Heart left ventricle (tissue), 16 donors: ENCODE measurements at regions not wholly inside any gene's neighbourhood (a gene's known extent, or its start where the extent isn't known, plus 50 kb on each side); places are given as distances from the start of the nearest gene placed in this dataset.

Source experiments
- ATAC-seq, 4 donors: fragments of 200-7000 bp; cut with Tn5 transposase; one replicate each; pipeline ENCODE4 v1.9.1; 2020 to 2022; ENCODE audit warnings: moderate library complexity in 4 of 4, mild to moderate bottlenecking in 3 of 4, moderate number of reproducible peaks in 1 of 4
- DNase-seq, 5 donors: peaks; one replicate each; pipeline ENCODE4 v3.0.0-alpha.2; 2020
- H3K27ac ChIP-seq, 12 donors: fragments of 200-600 bp; sonication (generic) in 4 of 12; one replicate each; pipeline versions ENCODE4 v1.5.0 to v1.8.0; 2016 to 2022; ENCODE audit warnings: mild to moderate bottlenecking in 2 of 12
- H3K27me3 ChIP-seq, 9 donors: fragments of 200-600 bp; sonication (generic) in 2 of 9; one replicate each; pipeline versions ENCODE4 v1.5.1 to v1.8.0; 2016 to 2022; ENCODE audit warnings: mild to moderate bottlenecking in 3 of 9
- H3K36me3 ChIP-seq, 9 donors: fragments of 200-600 bp; sonication (generic) in 2 of 9; one replicate each; pipeline versions ENCODE4 v1.5.0 to v1.8.0; 2018 to 2022; ENCODE audit warnings: mild to moderate bottlenecking in 2 of 9
- H3K4me1 ChIP-seq, 12 donors: fragments of 200-600 bp; sonication (generic) in 4 of 12; one replicate each; pipeline versions ENCODE4 v1.5.0 to v1.8.0; 2016 to 2022; ENCODE audit warnings: mild to moderate bottlenecking in 3 of 12
- H3K4me3 ChIP-seq, 12 donors: fragments of 200-600 bp; sonication (generic) in 4 of 12; one replicate each; pipeline versions ENCODE4 v1.5.0 to v1.8.0; 2017 to 2022; ENCODE audit warnings: mild to moderate bottlenecking in 9 of 12, moderate library complexity in 4 of 12
- H3K9me3 ChIP-seq, 12 donors: fragments of 200-600 bp; sonication (generic) in 4 of 12; one replicate each; pipeline versions ENCODE4 v1.5.0 to v1.8.0; 2016 to 2022; ENCODE audit warnings: mild to moderate bottlenecking in 1 of 12
- CTCF ChIP-seq, 12 donors: fragments of 200-600 bp; sonication (generic) in 4 of 12; IDR thresholded peaks; one replicate each; pipeline versions ENCODE4 v1.5.0 to v1.8.0; 2018 to 2022; ENCODE audit warnings: antibody characterized with exemption in 12 of 12, mild to moderate bottlenecking in 5 of 12
- POLR2A ChIP-seq, 2 donors: fragments of 450-650 bp; IDR thresholded peaks; one replicate each; pipeline ENCODE4 v1.6.1; 2017; ENCODE audit warnings: antibody characterized with exemption in 2 of 2, mild to moderate bottlenecking in 2 of 2, moderate library complexity in 2 of 2
- WGBS, 4 donors: extraction: QIAGEN DNeasy Blood & Tissue Kit in 2 of 4; methylation state at CpG; one replicate each; pipeline versions ENCODE4 v1.1.5 to v1.1.7; 2013 to 2018; 5-methylcytosine and 5-hydroxymethylcytosine counted together
- intact Hi-C, 10 donors: fragments of 100-400 bp; cut with DNase I; formaldehyde crosslinking; loops; one replicate each; pipeline versions ENCODE4 v1.11.1 to v1.14.2; 2022
- donor health status: ischemic (EF 13 %, LVEDD 7.1; RV severe dilation, severe dysfunction).
- donor health status: healthy with polysubstance abuse.
- donor health status: DM: no; HTN: yes; CAD: no.
- donor health status: DM: no; HTN: no; CAD: no.
- donor health status: ischemic (EF 25% LVEDD 6.9; RV normal size, moderate dysfunction).
- donor health status: ischemic (EF 25% LVEDD 5.7; RV mildly dilated, moderate dysfunction).
- donor health status: healthy.
- donor health status: DM: yes; HTN: yes; CAD: no.
- donor health status: ischemic (EF 35%, LVEDD 5.7; RV mildly dilated, moderate dysfunction).
- donor health status: nonischemic (EF 11% LVEDD 7.7; RV severe dilation, severe dysfunction).
- donor health status: DM: yes; HTN: yes; CAD: no.
- donor health status: PGD.
- donor health status: ischemic (EF 29% LVEDD 5.4; RV normal size, mild dysfunction).
- donor health status: nonischemic (EF 23%, LVEDD 6.1; RV moderate dilation, normal function).

DNA sequence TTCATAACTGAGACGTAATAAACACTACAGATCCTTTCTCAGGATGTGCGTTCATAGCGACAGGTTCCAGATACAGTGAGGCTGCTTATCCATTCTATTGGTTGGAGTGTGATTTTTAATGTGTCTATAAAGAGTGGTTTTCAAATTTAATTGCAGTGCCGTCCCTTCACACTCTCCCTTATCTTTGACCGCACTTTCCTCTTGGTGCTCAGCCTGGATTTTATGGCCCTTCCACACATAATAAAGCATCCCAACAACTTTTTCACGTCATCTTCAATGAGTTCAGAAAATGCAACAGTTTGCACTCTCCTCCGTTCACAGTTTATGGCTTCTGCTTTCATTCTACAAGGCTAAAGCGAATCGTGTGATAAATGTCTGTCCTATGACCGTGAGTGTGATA is 1209.9 kb downstream of the BCL11B start:
- 85 to 86% (median 85%) methylated on average over 10 of the region's 10 CpGs for WGBS, 4 donors
- ATAC-seq = no peak
- intact Hi-C loops = no loop called here
- DNase-seq = no peak
- no peaks in the 10 kb centered on the region for H3K9me3 ChIP-seq
- H3K4me1 ChIP-seq = no peaks in the 10 kb centered on the region
- TF ChIP-seq POLR2A (IDR thresholded peaks at IDR 0.05) = no peak
- TF ChIP-seq CTCF (IDR thresholded peaks at IDR 0.05) = no peak
- no peak overlapping the region for H3K27ac ChIP-seq
- no peaks in the 10 kb centered on the region for H3K27me3 ChIP-seq
- no peak overlapping the region for H3K4me3 ChIP-seq
- H3K36me3 ChIP-seq = no peaks in the 10 kb centered on the region

DNA sequence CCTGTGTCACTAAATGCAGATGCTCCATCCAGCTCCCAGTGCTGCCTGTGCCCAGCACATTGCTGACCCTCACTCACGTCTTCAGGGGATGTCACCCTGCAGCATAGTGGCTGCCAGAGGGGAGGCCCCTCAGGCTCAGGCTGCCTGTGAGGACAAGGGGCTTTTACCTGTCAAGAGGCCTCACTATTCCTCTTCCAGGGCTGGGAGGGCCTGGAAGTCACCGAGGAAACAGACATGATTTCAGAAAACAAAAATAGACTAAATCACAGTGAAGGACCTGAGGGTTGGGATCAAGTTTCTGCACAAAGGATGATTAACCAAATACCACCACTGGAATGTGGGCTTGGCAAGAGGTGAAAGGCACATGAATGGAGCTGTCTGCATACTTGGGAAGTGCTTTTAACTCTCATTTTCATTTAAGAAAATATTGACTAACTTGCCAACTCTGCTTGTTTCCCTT is 1202.3 kb downstream of the BCL11B start:
- Histone ChIP-seq H3K36me3 (no peaks in the 10 kb centered on the region), H3K27me3 (no peaks in the 10 kb centered on the region), H3K4me3 (no peak overlapping the region), H3K27ac (no peak overlapping the region), H3K9me3 (peaks cover 0 to 2% (median 0%) of the 10 kb centered on the region in 12 donors), H3K4me1 (peaks cover 0 to 8% (median 0%) of the 10 kb centered on the region in 12 donors)
- TF ChIP-seq POLR2A (IDR thresholded peaks at IDR 0.05) = no peak
- no peak for TF ChIP-seq CTCF (IDR thresholded peaks at IDR 0.05)
- no peak for DNase-seq
- ATAC-seq = peak in 1 of 4 donors; percentile 7
- intact Hi-C loops = no loop called here
- WGBS, 4 donors = 22 to 43% (median 30%) methylated on average over 2 of the region's 2 CpGs

DNA sequence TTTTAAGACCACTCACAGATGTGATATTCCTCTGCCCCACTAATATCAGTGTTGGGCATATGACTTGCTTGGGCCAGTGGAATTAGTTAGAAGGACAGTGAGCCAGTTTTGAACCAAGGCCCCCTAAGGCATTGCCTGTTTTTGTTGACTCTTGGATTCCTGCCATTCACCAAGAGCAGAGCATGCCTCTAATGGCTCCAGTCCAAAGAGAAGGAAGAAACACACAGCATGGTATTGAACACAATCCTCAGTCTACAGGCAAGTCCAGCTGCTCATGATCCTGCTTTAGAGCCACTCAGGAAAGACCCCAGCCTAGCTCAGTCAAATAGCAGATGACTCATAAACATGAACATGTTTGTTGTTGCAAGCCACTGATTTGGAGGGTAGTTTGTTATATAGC is 1201.5 kb downstream of the BCL11B start:
- intact Hi-C loops = no loop called here
- ATAC-seq = no peak
- Histone ChIP-seq H3K4me3 (no peak overlapping the region), H3K9me3 (peaks cover 0 to 2% (median 0%) of the 10 kb centered on the region in 12 donors), H3K36me3 (no peaks in the 10 kb centered on the region), H3K27ac (no peak overlapping the region), H3K4me1 (peaks cover 0 to 8% (median 0%) of the 10 kb centered on the region in 12 donors), H3K27me3 (no peaks in the 10 kb centered on the region)
- no peak for TF ChIP-seq CTCF (IDR thresholded peaks at IDR 0.05)
- TF ChIP-seq POLR2A (IDR thresholded peaks at IDR 0.05) = no peak
- no peak for DNase-seq

- WGBS, 4 donors = 88 to 92% (median 91%) methylated on average over 5 of the region's 5 CpGs
- intact Hi-C loops = no loop called here
- ATAC-seq (no peak), DNase-seq (no peak)
- Histone ChIP-seq H3K36me3 (no peaks in the 10 kb centered on the region), H3K27me3 (no peaks in the 10 kb centered on the region), H3K4me1 (peaks cover 0 to 8% (median 0%) of the 10 kb centered on the region in 12 donors), H3K9me3 (peaks cover 0 to 2% (median 0%) of the 10 kb centered on the region in 12 donors), H3K27ac (no peak overlapping the region), H3K4me3 (no peak overlapping the region)
- TF ChIP-seq CTCF (IDR thresholded peaks at IDR 0.05) (no peak), POLR2A (IDR thresholded peaks at IDR 0.05) (no peak)
Observed at GRCh38 chr14:98074111-98074510, 1197.9 kb downstream of the BCL11B start.
